ENCODE measurements at regions not wholly inside any gene's neighbourhood (a gene's known extent, or its start where the extent isn't known, plus 50 kb on each side); places are given as distances from the start of the nearest gene placed in this dataset.

DNA sequence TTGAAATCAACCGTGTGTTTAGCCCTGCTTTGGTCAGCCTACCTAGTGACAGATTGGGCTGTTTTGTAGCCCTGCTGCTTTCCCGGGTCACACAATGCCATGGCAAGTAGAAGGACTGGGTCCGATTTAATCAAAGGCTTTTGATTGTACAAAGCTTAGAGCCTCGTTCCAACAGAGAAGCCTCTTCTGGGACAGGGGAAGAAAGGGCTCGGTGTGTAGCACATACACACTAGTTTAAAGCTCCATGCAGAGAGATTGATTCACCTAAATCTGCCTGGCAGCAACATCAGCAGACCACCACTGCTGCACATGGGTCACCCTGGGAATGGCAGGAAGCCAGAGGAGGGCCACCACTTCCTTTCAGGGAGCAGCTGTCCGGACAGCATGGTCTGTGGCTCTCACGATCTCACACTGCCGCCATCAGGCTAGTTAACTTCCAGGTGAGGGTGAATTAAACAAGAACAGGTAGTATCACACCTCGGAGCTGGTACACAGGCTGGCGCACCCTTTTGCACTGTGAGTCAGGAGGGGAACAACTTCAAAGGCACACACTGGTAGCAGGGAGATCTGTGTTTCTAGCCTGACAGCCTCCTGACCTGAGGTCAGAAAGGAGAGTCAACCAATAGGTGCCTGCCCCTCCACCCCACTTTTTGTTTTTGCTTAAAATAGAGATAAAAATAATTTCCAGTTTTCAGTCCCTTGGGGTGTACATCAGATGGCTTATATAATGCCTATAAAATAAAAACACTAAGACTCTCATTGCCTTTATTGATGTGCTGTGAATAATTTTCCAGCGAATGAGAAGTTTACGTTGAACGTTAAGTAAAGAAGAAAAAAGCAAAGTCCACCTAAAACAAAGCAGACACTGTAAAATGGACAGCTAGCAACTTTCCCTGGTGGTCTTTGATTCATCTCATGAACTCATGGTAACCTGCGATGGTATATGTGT lies 108.5 kb downstream of the CDCA7 start (continued):
- TF ChIP-seq MYBL2 (CRISPR knock-in tag; IDR thresholded peaks at IDR 0.05) (no peak), CBFB (CRISPR knock-in tag; IDR thresholded peaks at IDR 0.05; ENCODE audit: low read depth) (no peak), ZNF121 (CRISPR knock-in tag; IDR thresholded peaks at IDR 0.05) (no peak)

GRCh38 chr2:173463846-173464245 lies 109.2 kb downstream of the CDCA7 start:
- no peaks in the 10 kb centered on the region for H3K27me3 Mint-ChIP-seq (ENCODE audit: low read depth)
- no peaks in the 10 kb centered on the region for H3K9me3 Mint-ChIP-seq
- POLR2A ChIA-PET = no interaction called here
- CTCF ChIA-PET = interaction anchor here (1.4 to 3.6 kb wide), 2 partner anchors 15 to 104 kb away, joined by 5 to 14 read pairs; no protein-coding TSS in a partner anchor
- no peak overlapping the region for H3K27ac Mint-ChIP-seq
- H3K36me3 Mint-ChIP-seq = no peaks in the 10 kb centered on the region
- TF ChIP-seq SOX15 (CRISPR knock-in tag; IDR thresholded peaks at IDR 0.05) = no peak
- TF ChIP-seq FOXP4 (CRISPR knock-in tag; IDR thresholded peaks at IDR 0.05) = no peak
- no peak for TF ChIP-seq FOXK1 (CRISPR knock-in tag; IDR thresholded peaks at IDR 0.05)
- no peak for TF ChIP-seq ZNF425 (CRISPR knock-in tag; conservative IDR thresholded peaks at IDR 0.05)
- TF ChIP-seq, protein P1, sequence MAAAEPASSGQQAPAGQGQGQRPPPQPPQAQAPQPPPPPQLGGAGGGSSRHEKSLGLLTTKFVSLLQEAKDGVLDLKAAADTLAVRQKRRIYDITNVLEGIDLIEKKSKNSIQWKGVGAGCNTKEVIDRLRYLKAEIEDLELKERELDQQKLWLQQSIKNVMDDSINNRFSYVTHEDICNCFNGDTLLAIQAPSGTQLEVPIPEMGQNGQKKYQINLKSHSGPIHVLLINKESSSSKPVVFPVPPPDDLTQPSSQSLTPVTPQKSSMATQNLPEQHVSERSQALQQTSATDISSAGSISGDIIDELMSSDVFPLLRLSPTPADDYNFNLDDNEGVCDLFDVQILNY (CRISPR knock-in tag; IDR thresholded peaks at IDR 0.05) = no peak
- TF ChIP-seq, protein P2, sequence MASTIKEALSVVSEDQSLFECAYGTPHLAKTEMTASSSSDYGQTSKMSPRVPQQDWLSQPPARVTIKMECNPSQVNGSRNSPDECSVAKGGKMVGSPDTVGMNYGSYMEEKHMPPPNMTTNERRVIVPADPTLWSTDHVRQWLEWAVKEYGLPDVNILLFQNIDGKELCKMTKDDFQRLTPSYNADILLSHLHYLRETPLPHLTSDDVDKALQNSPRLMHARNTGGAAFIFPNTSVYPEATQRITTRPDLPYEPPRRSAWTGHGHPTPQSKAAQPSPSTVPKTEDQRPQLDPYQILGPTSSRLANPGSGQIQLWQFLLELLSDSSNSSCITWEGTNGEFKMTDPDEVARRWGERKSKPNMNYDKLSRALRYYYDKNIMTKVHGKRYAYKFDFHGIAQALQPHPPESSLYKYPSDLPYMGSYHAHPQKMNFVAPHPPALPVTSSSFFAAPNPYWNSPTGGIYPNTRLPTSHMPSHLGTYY (CRISPR knock-in tag; IDR thresholded peaks at IDR 0.05) = no peak
- TF ChIP-seq ETV6 (CRISPR knock-in tag; IDR thresholded peaks at IDR 0.05) = no peak
- TF ChIP-seq, protein P3, sequence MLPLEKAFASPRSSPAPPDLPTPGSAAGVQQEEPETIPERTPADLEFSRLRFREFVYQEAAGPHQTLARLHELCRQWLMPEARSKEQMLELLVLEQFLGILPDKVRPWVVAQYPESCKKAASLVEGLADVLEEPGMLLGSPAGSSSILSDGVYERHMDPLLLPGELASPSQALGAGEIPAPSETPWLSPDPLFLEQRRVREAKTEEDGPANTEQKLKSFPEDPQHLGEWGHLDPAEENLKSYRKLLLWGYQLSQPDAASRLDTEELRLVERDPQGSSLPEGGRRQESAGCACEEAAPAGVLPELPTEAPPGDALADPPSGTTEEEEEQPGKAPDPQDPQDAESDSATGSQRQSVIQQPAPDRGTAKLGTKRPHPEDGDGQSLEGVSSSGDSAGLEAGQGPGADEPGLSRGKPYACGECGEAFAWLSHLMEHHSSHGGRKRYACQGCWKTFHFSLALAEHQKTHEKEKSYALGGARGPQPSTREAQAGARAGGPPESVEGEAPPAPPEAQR (CRISPR knock-in tag; IDR thresholded peaks at IDR 0.05) = no peak
- TF ChIP-seq MXD4 (CRISPR knock-in tag; IDR thresholded peaks at IDR 0.05; ENCODE audit: borderline replicate concordance) = no peak
- TF ChIP-seq MYBL2 (CRISPR knock-in tag; IDR thresholded peaks at IDR 0.05) = no peak
- no peak for TF ChIP-seq TCF7 (CRISPR knock-in tag; IDR thresholded peaks at IDR 0.05; ENCODE audit: low read depth)
- TF ChIP-seq, protein P4, sequence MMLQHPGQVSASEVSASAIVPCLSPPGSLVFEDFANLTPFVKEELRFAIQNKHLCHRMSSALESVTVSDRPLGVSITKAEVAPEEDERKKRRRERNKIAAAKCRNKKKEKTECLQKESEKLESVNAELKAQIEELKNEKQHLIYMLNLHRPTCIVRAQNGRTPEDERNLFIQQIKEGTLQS (CRISPR knock-in tag; conservative IDR thresholded peaks at IDR 0.05) = no peak
- no peak for TF ChIP-seq HMGA2 (CRISPR knock-in tag; IDR thresholded peaks at IDR 0.05)
- no peak for TF ChIP-seq JUN (CRISPR knock-in tag; IDR thresholded peaks at IDR 0.05)
- H3K4me1 Mint-ChIP-seq = peaks cover 6% of the 10 kb centered on the region; the same call in 1 of the 2 replicates
- DNase-seq (ENCODE audit: low spot score) (no peak), ATAC-seq (no peak)
- no peak overlapping the region for H3K4me3 Mint-ChIP-seq

Data from WTC11 (cell line).